Sigmoid colon (tissue), 6 donors: ENCODE measurements at regions not wholly inside any gene's neighbourhood (a gene's known extent, or its start where the extent isn't known, plus 50 kb on each side); places are given as distances from the start of the nearest gene placed in this dataset.

Experiments used
- DNase-seq: peaks from one replicate; pipeline ENCODE4 v3.0.0-alpha.2; 2019
- H3K27ac ChIP-seq, 4 donors: fragments of 200-600 bp; sonication (generic); one replicate each; pipeline ENCODE4 v1.5.1; 2016 to 2019; ENCODE audit warnings: mild to moderate bottlenecking in 1 of 4
- H3K27me3 ChIP-seq, 3 donors: fragments of 200-600 bp; sonication (generic); one replicate each; pipeline ENCODE4 v1.5.1; 2019; ENCODE audit warnings: mild to moderate bottlenecking in 1 of 3
- H3K36me3 ChIP-seq, 4 donors: fragments of 200-600 bp; sonication (generic); one replicate each; pipeline ENCODE4 v1.5.1; 2016 to 2019
- H3K4me1 ChIP-seq, 4 donors: fragments of 200-600 bp; sonication (generic); one replicate each; pipeline ENCODE4 v1.5.1; 2017 to 2019
- H3K4me3 ChIP-seq, 4 donors: fragments of 200-600 bp; sonication (generic); one replicate each; pipeline ENCODE4 v1.5.1; 2017 to 2019; ENCODE audit warnings: mild to moderate bottlenecking in 2 of 4, moderate library complexity in 1 of 4
- H3K9me3 ChIP-seq, 4 donors: fragments of 200-600 bp in 3 of 4; sonication (generic) in 3 of 4; one replicate each; pipeline versions ENCODE4 v1.5.1 to v1.6.1; 2013 to 2019
- EP300 ChIP-seq, 4 donors: sonication (generic); formaldehyde crosslinking; IDR thresholded peaks; one replicate each; pipeline ENCODE4 v1.6.1; 2017; ENCODE audit warnings: antibody characterized with exemption in 4 of 4
- POLR2A ChIP-seq, 2 donors: fragments of 450-650 bp; IDR thresholded peaks; one replicate each; pipeline ENCODE4 v1.6.1; 2016; ENCODE audit warnings: antibody characterized with exemption in 2 of 2, mild to moderate bottlenecking in 2 of 2, moderate library complexity in 2 of 2
- POLR2AphosphoS5 ChIP-seq, 4 donors: sonication (generic); formaldehyde crosslinking; IDR thresholded peaks; one replicate each; pipeline ENCODE4 v1.6.1; 2017; ENCODE audit warnings: antibody characterized with exemption in 4 of 4
- WGBS, 2 donors: extraction: QIAGEN DNeasy Blood & Tissue Kit; methylation state at CpG; one replicate each; pipeline ENCODE4 v1.1.7; 2013; 5-methylcytosine and 5-hydroxymethylcytosine counted together
- intact Hi-C: fragments of 100-400 bp; cut with DNase I; formaldehyde crosslinking; loops from one replicate; pipeline ENCODE4 v1.15.1; 2023
- TF ChIP-seq, protein P1 (sequence below), 4 experiments: fragments of 450-650 bp in 3 of 4; fragments of 200-600 bp in 1 of 4; IDR thresholded peaks; one replicate each; pipeline ENCODE4 v1.5.1; 2016 to 2019; ENCODE audit warnings: antibody characterized with exemption in 4 of 4, mild to moderate bottlenecking in 3 of 4, moderate library complexity in 2 of 4
- donor health status: healthy with polysubstance abuse.
- donor health status: healthy.

GRCh38 chr2:143835481-143835880, 684.4 kb downstream of the ZEB2 start:
- Histone ChIP-seq H3K27me3 (no peaks in the 10 kb centered on the region), H3K27ac (no peak overlapping the region), H3K4me3 (no peak overlapping the region), H3K36me3 (no peaks in the 10 kb centered on the region), H3K4me1 (no peaks in the 10 kb centered on the region), H3K9me3 (peaks cover 0 to 2% (median 0%) of the 10 kb centered on the region in 4 donors)
- WGBS, 2 donors, result 27 to 39% methylated on average over 2 of the region's 2 CpGs
- no peak for DNase-seq
- intact Hi-C loops, result no loop called here
- no peak for TF ChIP-seq POLR2AphosphoS5 (IDR thresholded peaks at IDR 0.05)
- no peak for TF ChIP-seq POLR2A (IDR thresholded peaks at IDR 0.05)
- TF ChIP-seq, protein P1, sequence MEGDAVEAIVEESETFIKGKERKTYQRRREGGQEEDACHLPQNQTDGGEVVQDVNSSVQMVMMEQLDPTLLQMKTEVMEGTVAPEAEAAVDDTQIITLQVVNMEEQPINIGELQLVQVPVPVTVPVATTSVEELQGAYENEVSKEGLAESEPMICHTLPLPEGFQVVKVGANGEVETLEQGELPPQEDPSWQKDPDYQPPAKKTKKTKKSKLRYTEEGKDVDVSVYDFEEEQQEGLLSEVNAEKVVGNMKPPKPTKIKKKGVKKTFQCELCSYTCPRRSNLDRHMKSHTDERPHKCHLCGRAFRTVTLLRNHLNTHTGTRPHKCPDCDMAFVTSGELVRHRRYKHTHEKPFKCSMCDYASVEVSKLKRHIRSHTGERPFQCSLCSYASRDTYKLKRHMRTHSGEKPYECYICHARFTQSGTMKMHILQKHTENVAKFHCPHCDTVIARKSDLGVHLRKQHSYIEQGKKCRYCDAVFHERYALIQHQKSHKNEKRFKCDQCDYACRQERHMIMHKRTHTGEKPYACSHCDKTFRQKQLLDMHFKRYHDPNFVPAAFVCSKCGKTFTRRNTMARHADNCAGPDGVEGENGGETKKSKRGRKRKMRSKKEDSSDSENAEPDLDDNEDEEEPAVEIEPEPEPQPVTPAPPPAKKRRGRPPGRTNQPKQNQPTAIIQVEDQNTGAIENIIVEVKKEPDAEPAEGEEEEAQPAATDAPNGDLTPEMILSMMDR (IDR thresholded peaks at IDR 0.05), result no peak
- TF ChIP-seq EP300 (IDR thresholded peaks at IDR 0.05), result no peak

GRCh38 chr2:143833015-143833660, 686.8 kb downstream of the ZEB2 start:
- intact Hi-C loops, result no loop called here
- 93% methylated on average over 10 of the region's 10 CpGs for WGBS, 2 donors
- no peak overlapping the region for H3K27ac ChIP-seq
- no peaks in the 10 kb centered on the region for H3K36me3 ChIP-seq
- H3K27me3 ChIP-seq, result no peaks in the 10 kb centered on the region
- H3K9me3 ChIP-seq, result no peaks in the 10 kb centered on the region
- TF ChIP-seq, protein P1 (IDR thresholded peaks at IDR 0.05), result no peak
- TF ChIP-seq EP300 (IDR thresholded peaks at IDR 0.05) (no peak), POLR2AphosphoS5 (IDR thresholded peaks at IDR 0.05) (no peak), POLR2A (IDR thresholded peaks at IDR 0.05) (no peak)
- no peak overlapping the region for H3K4me3 ChIP-seq
- no peaks in the 10 kb centered on the region for H3K4me1 ChIP-seq
- no peak for DNase-seq

DNA sequence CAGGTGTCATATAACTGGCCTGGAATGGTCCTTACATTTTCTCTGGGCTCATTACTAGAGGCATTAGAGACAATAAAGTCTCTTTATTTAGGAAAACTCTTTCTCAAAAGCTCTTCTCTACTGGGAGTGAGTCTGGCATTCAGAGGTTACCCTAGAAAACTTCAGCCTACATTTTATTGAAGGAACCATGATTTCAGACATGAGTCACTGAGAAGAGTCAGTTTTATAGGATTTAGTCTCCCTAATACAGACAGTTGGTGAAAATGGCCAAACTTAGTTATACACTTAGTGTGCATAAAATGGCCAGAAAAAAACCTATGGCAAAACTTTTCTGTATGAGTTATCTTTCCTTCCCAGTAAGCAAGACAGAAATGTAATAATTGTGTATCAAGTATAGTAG, 689.4 kb downstream of the ZEB2 start:
- intact Hi-C loops, result no loop called here

GRCh38 chr2:143828763-143829537, 691.0 kb downstream of the ZEB2 start:
- no peak for DNase-seq
- WGBS, 2 donors, result 65 to 79% methylated on average over 3 of the region's 3 CpGs
- Histone ChIP-seq H3K27ac (no peak overlapping the region), H3K9me3 (no peaks in the 10 kb centered on the region), H3K27me3 (no peaks in the 10 kb centered on the region), H3K4me1 (no peaks in the 10 kb centered on the region), H3K36me3 (no peaks in the 10 kb centered on the region), H3K4me3 (no peak overlapping the region)
- intact Hi-C loops, result no loop called here
- TF ChIP-seq POLR2AphosphoS5 (IDR thresholded peaks at IDR 0.05) (no peak), POLR2A (IDR thresholded peaks at IDR 0.05) (no peak), EP300 (IDR thresholded peaks at IDR 0.05) (no peak)
- TF ChIP-seq, protein P1 (IDR thresholded peaks at IDR 0.05), result no peak

More for the DNA sequence above, 689.4 kb downstream of the ZEB2 start:
- Histone ChIP-seq H3K36me3 (no peaks in the 10 kb centered on the region), H3K9me3 (no peaks in the 10 kb centered on the region), H3K27ac (no peak overlapping the region), H3K27me3 (no peaks in the 10 kb centered on the region), H3K4me1 (no peaks in the 10 kb centered on the region), H3K4me3 (no peak overlapping the region)
- TF ChIP-seq POLR2AphosphoS5 (IDR thresholded peaks at IDR 0.05), result no peak
- TF ChIP-seq, protein P1 (IDR thresholded peaks at IDR 0.05), result no peak
- no peak for TF ChIP-seq POLR2A (IDR thresholded peaks at IDR 0.05)
- no peak for TF ChIP-seq EP300 (IDR thresholded peaks at IDR 0.05)
- no peak for DNase-seq
